ENCODE measurements at regions not wholly inside any gene's neighbourhood (a gene's known extent, or its start where the extent isn't known, plus 50 kb on each side); places are given as distances from the start of the nearest gene placed in this dataset.
A peak's percentile ranks its signal among the peaks of the same experiment; 100 is the strongest.
"Not testable (repeated sequence)": the region's sequence is repeated elsewhere in the genome, so short reads cannot be mapped to it uniquely, and the experiment has no call there.

- not testable (repeated sequence) for DNase-seq (ENCODE audit: low read depth, low spot score)
Observed at GRCh38 chr9:24856601-24857000, 310.9 kb upstream of the IZUMO3 start.

GRCh38 chr9:24846248-24846912, 300.7 kb upstream of the IZUMO3 start:
- DNase-seq (ENCODE audit: low read depth, low spot score) = no peak

GRCh38 chr9:24844217-24844616, 298.5 kb upstream of the IZUMO3 start:
- DNase-seq (ENCODE audit: low read depth, low spot score) = no peak

GRCh38 chr9:24841993-24842392, 296.3 kb upstream of the IZUMO3 start:
- no peak for DNase-seq (ENCODE audit: low read depth, low spot score)

- DNase-seq (ENCODE audit: low read depth, low spot score) = no peak
Observed at GRCh38 chr9:24832307-24832706, 286.6 kb upstream of the IZUMO3 start.

GRCh38 chr9:24828687-24829086, 283.0 kb upstream of the IZUMO3 start:
- DNase-seq (ENCODE audit: low read depth, low spot score) = no peak

- DNase-seq (ENCODE audit: low read depth, low spot score) = no peak
Observed at GRCh38 chr9:24824607-24825006, 278.9 kb upstream of the IZUMO3 start.

- no peak for DNase-seq (ENCODE audit: low read depth, low spot score)
Observed at GRCh38 chr9:24820196-24820595, 274.5 kb upstream of the IZUMO3 start.

GRCh38 chr9:24817756-24818155, 272.1 kb upstream of the IZUMO3 start:
- no peak for DNase-seq (ENCODE audit: low read depth, low spot score)

- no peak for DNase-seq (ENCODE audit: low read depth, low spot score)
Observed at GRCh38 chr9:24816006-24816405, 270.3 kb upstream of the IZUMO3 start.

GRCh38 chr9:24801344-24801743, 255.6 kb upstream of the IZUMO3 start:
- no peak for DNase-seq (ENCODE audit: low read depth, low spot score)

- no peak for DNase-seq (ENCODE audit: low read depth, low spot score)
Observed at GRCh38 chr9:24793787-24794186, 248.1 kb upstream of the IZUMO3 start.

GRCh38 chr9:24776226-24776625, 230.5 kb upstream of the IZUMO3 start:
- no peak for DNase-seq (ENCODE audit: low read depth, low spot score)

- DNase-seq (ENCODE audit: low read depth, low spot score) = peak; percentile 15
Observed at GRCh38 chr9:24774199-24774598, 228.5 kb upstream of the IZUMO3 start.

- DNase-seq (ENCODE audit: low read depth, low spot score) = no peak
Observed at GRCh38 chr9:24766081-24766480, 220.4 kb upstream of the IZUMO3 start.

GRCh38 chr9:24765025-24765756, 219.5 kb upstream of the IZUMO3 start:
- no peak for DNase-seq (ENCODE audit: low read depth, low spot score)

GRCh38 chr9:24738421-24738961, 192.8 kb upstream of the IZUMO3 start:
- no peak for DNase-seq (ENCODE audit: low read depth, low spot score)

GRCh38 chr9:24731754-24732153, 186.1 kb upstream of the IZUMO3 start:
- no peak for DNase-seq (ENCODE audit: low read depth, low spot score)

GRCh38 chr9:24721621-24722020, 175.9 kb upstream of the IZUMO3 start:
- no peak for DNase-seq (ENCODE audit: low read depth, low spot score)

GRCh38 chr9:24712206-24712605, 166.5 kb upstream of the IZUMO3 start:
- DNase-seq (ENCODE audit: low read depth, low spot score) = no peak

- DNase-seq (ENCODE audit: low read depth, low spot score) = no peak
Observed at GRCh38 chr9:24708814-24709213, 163.1 kb upstream of the IZUMO3 start.

- no peak for DNase-seq (ENCODE audit: low read depth, low spot score)
Observed at GRCh38 chr9:24698881-24699518, 153.3 kb upstream of the IZUMO3 start.

GRCh38 chr9:24672336-24672735, 126.6 kb upstream of the IZUMO3 start:
- no peak for DNase-seq (ENCODE audit: low read depth, low spot score)
